HG03460 (cell line): ENCODE measurements at regions not wholly inside any gene's neighbourhood (a gene's known extent, or its start where the extent isn't known, plus 50 kb on each side); places are given as distances from the start of the nearest gene placed in this dataset.
"Not testable (repeated sequence)": the region's sequence is repeated elsewhere in the genome, so short reads cannot be mapped to it uniquely, and the experiment has no call there.

ENCODE experiments used
- ATAC-seq: cut with Tn5 transposase; IDR thresholded peaks from one replicate; pipeline ENCODE4 v1.9.1; 2021; ENCODE audit not compliant: unreplicated experiment

DNA sequence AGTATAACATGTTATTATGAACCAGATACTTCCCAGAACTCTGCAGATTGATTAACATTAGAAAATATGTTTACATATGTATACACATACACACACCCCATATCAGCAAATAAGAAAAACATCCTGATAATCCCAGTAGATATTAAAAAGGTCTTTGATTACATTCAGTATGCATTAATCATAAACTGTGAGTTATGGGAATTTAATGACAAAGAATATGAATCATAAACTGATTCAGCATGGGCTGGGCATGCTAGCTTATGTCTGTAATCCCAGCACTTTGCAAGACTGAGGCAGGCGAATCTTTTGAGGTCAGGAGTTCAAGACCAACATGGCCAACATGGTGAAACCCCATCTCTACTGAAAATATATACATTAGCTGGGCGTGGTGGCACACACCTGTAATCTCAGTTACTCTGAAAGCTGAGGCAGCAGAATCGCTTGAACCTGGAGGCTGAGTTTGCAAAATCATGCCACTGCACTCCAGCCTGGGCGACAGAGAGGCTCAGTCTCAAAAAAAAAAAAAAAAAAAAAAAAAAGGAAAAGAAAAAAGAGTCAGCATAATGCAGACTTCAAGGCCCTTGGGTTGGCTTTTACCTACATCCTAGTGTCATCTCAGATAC, 581.9 kb upstream of the PRR20A start:
- no peak for ATAC-seq

- ATAC-seq = no peak
Observed at GRCh38 chr13:56561327-56561726, 579.4 kb upstream of the PRR20A start.

- no peak for ATAC-seq
Observed at GRCh38 chr13:56563663-56564062, 577.1 kb upstream of the PRR20A start.

DNA sequence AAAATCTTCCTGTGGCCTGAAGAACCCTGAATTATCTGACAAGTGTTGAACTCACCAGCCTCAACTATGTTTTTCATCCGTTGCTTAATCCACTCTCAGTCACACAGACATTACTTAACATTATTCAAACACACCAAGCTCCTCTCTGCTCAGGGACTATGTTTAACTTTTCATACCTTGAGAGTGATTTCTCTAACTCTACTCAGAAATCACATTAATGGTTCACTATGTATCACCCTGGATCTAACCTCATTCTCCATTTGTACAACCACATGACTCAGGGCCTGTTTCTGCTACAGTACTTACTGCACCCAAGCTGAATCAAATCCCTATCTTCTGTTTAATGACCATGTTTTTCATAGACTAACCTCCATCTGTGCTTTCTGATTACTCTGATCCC, 553.7 kb upstream of the PRR20A start:
- no peak for ATAC-seq

DNA sequence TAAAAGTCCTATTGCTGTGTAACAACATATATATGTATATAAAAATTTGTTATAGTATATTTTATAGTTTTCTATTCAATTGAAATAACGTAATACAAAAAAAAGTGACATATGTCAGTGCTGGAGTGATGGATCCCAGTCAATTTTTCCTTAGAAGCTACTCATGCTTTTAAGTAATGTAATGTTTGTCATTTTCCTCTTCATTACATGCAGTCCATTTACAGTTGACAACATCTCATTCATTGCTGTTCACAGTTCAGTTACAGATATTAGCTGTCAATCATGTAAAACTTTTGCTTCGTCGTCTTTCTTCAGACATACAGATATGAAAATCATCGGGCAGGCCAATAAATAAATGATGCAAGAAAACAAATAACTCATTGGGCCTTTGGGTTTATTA, 525.1 kb upstream of the PRR20A start:
- no peak for ATAC-seq

DNA sequence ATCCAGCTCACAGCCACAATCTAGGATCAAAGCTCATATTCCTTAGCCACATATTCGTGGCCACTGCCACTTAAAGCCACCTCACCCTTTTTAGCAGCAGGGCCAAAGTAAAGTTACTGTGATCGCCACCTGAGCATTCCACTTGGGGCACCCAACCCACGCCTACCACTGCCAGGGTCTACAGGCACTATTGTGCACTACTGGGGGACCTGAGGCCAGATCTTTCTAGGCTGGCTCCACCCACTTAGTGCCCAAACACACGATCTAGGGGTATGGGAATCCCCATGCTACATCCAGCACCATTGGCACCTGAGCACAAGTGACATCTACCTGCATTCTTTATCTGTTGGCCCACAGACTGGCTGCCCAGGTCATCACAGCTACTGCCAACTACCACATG, 517.9 kb upstream of the PRR20A start:
- no peak for ATAC-seq

- not testable (repeated sequence) for ATAC-seq
Observed at GRCh38 chr13:56628886-56629285, 511.8 kb upstream of the PRR20A start.

DNA sequence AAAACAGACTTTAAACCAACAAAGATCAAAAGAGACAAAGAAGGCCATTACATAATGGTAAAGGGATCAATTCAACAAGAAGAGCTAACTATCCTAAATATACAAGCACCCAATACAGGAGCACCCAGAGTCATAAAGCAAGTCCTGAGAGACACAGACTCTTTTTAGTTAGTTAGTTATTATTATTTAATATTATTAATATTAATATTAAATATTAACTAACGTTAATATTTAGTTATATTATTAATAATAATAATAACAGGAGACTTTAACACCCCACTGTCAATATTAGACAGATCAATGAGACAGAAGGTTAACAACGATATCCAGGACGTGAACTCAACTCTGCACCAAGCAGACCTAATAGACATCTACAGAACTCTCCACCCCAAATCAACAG, 509.7 kb upstream of the PRR20A start:
- ATAC-seq = not testable (repeated sequence)

DNA sequence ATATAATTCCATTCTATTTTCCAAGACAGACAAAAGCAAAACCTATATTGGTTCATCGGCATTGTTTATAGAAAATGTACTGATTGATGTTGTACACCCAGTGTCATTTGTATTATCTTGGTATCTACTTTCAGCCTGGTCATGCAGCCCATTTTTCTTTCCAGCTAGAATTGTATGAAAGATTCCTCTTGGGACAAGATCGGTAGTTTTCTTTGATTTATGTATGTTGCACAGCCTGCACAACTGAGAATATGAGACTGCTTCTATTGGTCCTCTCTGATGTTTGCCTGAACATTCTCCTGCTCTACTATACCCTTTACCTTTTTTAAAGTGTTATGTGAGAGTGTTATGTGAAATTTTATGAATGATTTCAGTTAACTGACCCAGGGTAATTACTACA, 487.7 kb upstream of the PRR20A start:
- no peak for ATAC-seq

- no peak for ATAC-seq
Observed at GRCh38 chr13:56659041-56659471, 481.7 kb upstream of the PRR20A start.

DNA sequence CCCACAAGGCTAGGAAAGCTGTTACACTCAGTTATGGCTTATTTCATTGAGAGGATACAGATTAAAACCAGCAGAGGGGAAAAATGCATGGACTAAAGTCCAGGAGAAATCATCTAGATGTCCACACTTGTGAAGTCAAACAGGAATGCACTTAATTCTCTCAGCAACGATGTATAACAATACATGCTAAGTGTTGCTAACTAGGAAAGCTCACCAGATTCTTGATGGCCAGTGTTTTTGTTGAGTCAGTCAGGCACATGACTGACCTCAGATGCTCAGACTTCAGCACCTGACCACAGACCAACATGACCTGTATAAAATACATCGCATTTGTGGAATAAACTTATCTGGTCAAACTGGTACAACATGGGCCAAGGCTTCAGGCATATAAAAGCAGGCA, 470.2 kb upstream of the PRR20A start:
- no peak for ATAC-seq

- ATAC-seq = no peak
Observed at GRCh38 chr13:56681404-56681803, 459.3 kb upstream of the PRR20A start.

DNA sequence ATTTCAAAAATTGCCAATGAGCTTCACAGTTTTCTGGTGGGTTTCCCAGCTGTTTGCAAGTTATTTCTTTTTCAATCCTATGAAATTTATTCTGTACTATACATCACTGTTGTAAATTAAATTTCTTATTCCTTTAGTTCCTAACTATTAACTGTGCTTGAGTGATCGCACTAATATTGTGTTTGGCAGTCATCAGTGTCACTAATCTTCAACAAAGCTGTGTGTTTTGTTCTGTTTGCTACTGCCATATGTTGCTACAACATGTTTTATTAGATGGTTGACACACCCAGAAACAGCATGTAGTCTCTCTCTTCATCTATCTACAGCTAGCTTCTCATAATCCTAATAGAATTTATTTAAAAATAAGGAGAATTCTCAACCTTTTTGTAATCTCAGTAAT, 453.6 kb upstream of the PRR20A start:
- ATAC-seq = no peak

DNA sequence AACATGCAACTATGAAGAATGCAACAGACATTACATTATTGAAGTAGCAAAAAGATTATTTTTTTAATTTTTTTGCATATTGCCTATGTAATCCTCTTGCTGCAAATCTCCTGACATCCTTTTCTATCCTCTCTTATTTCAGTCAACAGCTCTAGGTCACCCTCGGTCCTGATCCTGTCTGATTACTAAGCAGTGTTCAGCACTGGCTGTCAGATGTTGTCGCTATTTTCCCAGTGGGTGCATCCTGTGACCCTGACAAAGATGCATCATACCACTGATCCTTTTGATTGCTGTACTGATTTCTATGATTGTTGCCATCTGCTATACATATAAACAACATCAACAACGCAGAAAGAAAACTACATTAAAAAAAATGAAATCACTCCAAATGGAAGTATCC, 443.7 kb upstream of the PRR20A start:
- ATAC-seq = no peak

- no peak for ATAC-seq
Observed at GRCh38 chr13:56700324-56700723, 440.4 kb upstream of the PRR20A start.

- no peak for ATAC-seq
Observed at GRCh38 chr13:56706485-56706884, 434.2 kb upstream of the PRR20A start.

DNA sequence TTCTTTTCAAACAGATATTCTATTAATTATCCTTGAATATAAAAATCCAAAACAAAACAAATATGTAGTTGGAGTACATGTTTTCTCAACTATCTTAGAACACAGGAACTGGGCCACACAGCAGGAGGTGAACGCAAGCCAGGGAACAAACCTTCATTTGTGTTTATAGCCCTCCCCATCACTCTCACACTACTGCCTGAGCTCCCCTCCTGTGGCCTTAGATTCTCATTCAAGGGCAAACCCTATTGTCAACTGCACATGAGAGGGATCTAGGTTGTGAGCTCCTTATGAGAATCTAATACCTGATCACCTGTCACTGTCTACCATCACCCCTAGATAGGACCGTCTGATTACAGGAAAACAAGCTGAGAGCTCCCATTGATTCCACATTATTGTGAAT, 427.1 kb upstream of the PRR20A start:
- ATAC-seq = no peak

DNA sequence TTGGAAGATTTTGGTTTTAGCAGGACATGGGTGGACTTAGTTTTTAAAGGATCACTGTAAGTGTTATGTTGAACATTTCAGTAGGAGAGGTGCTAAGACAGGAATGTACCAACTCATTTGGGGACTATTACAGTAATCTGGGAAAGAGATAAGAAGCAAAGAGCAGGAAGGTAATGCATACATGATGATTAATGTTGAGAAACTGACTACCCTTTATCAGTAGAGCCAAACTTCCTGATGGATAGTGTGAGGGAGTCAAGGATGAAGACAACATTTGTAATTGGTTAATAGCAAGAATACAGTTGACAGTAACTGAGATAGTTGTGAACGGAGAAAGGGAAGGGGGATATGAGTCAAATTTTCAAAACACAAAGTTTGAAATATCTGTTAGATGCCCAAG, 421.9 kb upstream of the PRR20A start:
- ATAC-seq = no peak

GRCh38 chr13:56720841-56721240, 419.9 kb upstream of the PRR20A start:
- no peak for ATAC-seq

DNA sequence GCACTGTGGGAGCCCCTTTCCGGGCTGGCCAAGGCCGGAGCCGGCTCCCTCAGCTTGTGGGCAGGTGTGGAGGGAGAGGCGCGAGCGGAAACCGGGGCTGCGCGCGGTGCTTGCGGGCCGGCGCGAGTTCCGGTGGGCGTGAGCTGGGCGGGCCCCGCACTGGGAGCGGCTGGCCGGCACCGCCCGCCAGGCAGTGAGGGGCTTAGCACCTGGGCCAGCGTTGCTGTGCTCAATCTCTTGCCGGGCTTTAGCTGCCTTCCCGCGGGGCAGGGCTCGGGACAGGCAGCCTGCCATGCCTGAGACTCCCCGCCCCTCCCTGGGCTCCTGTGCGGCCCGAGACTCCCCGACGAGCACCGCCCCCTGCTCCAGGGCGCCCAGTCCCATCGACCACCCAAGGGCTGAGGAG, 405.2 kb upstream of the PRR20A start:
- no peak for ATAC-seq

GRCh38 chr13:56736966-56737365, 403.8 kb upstream of the PRR20A start:
- no peak for ATAC-seq

GRCh38 chr13:56752636-56753035, 388.1 kb upstream of the PRR20A start:
- ATAC-seq = no peak

GRCh38 chr13:56755181-56755935, 385.4 kb upstream of the PRR20A start:
- ATAC-seq = no peak
